ENCODE measurements at regions not wholly inside any gene's neighbourhood (a gene's known extent, or its start where the extent isn't known, plus 50 kb on each side); places are given as distances from the start of the nearest gene placed in this dataset.
"Not testable (repeated sequence)": the region's sequence is repeated elsewhere in the genome, so short reads cannot be mapped to it uniquely, and the experiment has no call there.

DNA sequence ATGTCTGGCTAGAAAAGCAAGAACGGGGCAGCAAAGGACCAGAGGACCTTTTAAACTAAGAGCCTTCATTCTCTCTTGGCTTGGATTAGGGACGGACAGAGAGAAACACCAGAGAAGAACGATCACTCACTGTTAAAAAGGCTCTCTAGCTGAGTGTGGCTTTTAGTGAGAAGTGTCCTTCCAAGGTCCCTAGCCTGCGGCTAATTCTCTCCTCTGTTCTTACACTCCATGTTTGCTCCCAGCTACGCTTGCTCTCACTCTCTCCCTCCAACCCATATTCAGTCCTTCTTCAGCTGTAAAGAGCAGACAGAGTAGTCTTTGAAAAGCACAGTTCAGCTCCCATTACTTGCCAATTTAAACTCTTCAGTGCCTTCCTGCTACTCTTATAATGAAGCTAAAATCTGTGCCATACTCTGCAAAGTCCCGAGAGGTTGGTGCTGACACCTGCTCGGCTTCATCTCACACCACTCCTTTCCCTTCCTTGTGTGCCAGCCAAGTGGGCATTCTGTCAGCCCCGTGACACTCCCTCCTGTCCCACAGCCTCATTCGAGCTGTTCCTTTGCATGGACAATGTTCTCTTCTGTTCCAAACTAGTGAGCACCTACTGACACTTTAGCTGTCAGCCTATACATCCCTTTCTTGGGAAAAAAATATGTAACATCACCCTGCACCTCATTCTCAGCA is 136.0 kb downstream of the ATP6V0E2 start:
- H3K36me3 ChIP-seq (ENCODE audit: insufficient read depth, low read length); H3K27ac ChIP-seq (ENCODE audit: low read depth, low read length, poor library complexity, severe bottlenecking); H3F3A ChIP-seq (ENCODE audit: insufficient read depth, low read length); H3K4me2 ChIP-seq (ENCODE audit: low read length); H3K4me1 ChIP-seq (ENCODE audit: insufficient read depth, low read length, severe bottlenecking); H3K27me3 ChIP-seq (ENCODE audit: insufficient read depth, low read length); H3K9me3 ChIP-seq (ENCODE audit: low read length); H3K4me3 ChIP-seq (ENCODE audit: low read depth, low read length, poor library complexity, severe bottlenecking); H2AFZ ChIP-seq (ENCODE audit: low read length); H3K9ac ChIP-seq (ENCODE audit: low read length); H3K79me2 ChIP-seq (ENCODE audit: insufficient read depth, low read length); H4K20me1 ChIP-seq (ENCODE audit: insufficient read depth, low read length); H3K9me2 ChIP-seq (ENCODE audit: low read depth, low read length): not testable (repeated sequence)

DNA sequence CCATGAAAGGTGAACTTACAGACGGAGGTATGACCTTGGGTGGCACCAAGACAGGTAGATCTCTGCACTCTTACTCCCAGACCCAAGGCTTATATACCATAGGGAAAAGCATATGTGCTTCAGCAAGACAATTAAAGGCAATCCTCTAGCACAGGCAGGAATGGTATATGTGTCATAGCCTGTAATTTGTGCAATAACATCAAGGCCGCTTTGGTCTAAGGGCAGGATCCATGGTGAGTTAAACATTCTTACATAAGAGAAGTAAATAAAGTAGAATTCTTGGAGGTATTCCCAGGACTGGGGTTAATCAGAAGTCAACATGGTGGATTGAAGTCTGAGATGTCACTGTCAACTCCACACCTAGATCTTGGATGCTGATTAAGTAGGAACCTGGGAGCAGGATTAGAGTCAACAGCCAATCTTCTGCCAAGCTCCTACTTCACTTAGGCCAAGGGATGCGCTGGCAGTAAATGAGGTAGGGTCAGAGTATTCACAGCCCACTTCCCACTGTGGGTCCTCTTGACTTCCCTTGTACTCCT is 143.0 kb downstream of the ATP6V0E2 start:
- H3K9ac ChIP-seq (ENCODE audit: low read length); H3K4me3 ChIP-seq (ENCODE audit: low read depth, low read length, poor library complexity, severe bottlenecking); H3K4me2 ChIP-seq (ENCODE audit: low read length); H3K79me2 ChIP-seq (ENCODE audit: insufficient read depth, low read length); H4K20me1 ChIP-seq (ENCODE audit: insufficient read depth, low read length); H3K9me2 ChIP-seq (ENCODE audit: low read depth, low read length); H2AFZ ChIP-seq (ENCODE audit: low read length); H3K27ac ChIP-seq (ENCODE audit: low read depth, low read length, poor library complexity, severe bottlenecking); H3K4me1 ChIP-seq (ENCODE audit: insufficient read depth, low read length, severe bottlenecking); H3K9me3 ChIP-seq (ENCODE audit: low read length); H3K27me3 ChIP-seq (ENCODE audit: insufficient read depth, low read length); H3F3A ChIP-seq (ENCODE audit: insufficient read depth, low read length); H3K36me3 ChIP-seq (ENCODE audit: insufficient read depth, low read length): not testable (repeated sequence)

GRCh38 chr7:150020210-150020609 is 146.4 kb downstream of the ATP6V0E2 start:
- not testable (repeated sequence) for H3K27ac ChIP-seq (ENCODE audit: low read depth, low read length, poor library complexity, severe bottlenecking); H3K9ac ChIP-seq (ENCODE audit: low read length); H3F3A ChIP-seq (ENCODE audit: insufficient read depth, low read length)

GRCh38 chr7:150024550-150025490 is 151.1 kb downstream of the ATP6V0E2 start:
- not testable (repeated sequence) for H4K20me1 ChIP-seq (ENCODE audit: insufficient read depth, low read length); H3K4me3 ChIP-seq (ENCODE audit: low read depth, low read length, poor library complexity, severe bottlenecking); H3K27ac ChIP-seq (ENCODE audit: low read depth, low read length, poor library complexity, severe bottlenecking); H3K9me2 ChIP-seq (ENCODE audit: low read depth, low read length); H3K4me2 ChIP-seq (ENCODE audit: low read length); H3K79me2 ChIP-seq (ENCODE audit: insufficient read depth, low read length); H2AFZ ChIP-seq (ENCODE audit: low read length); H3K4me1 ChIP-seq (ENCODE audit: insufficient read depth, low read length, severe bottlenecking); H3K9me3 ChIP-seq (ENCODE audit: low read length); H3K36me3 ChIP-seq (ENCODE audit: insufficient read depth, low read length); H3K9ac ChIP-seq (ENCODE audit: low read length); H3F3A ChIP-seq (ENCODE audit: insufficient read depth, low read length); H3K27me3 ChIP-seq (ENCODE audit: insufficient read depth, low read length)

More at GRCh38 chr7:150020210-150020609, 146.4 kb downstream of the ATP6V0E2 start:
- H3K4me1 ChIP-seq (ENCODE audit: insufficient read depth, low read length, severe bottlenecking); H2AFZ ChIP-seq (ENCODE audit: low read length); H3K4me3 ChIP-seq (ENCODE audit: low read depth, low read length, poor library complexity, severe bottlenecking); H3K4me2 ChIP-seq (ENCODE audit: low read length); H3K79me2 ChIP-seq (ENCODE audit: insufficient read depth, low read length); H3K9me2 ChIP-seq (ENCODE audit: low read depth, low read length); H3K9me3 ChIP-seq (ENCODE audit: low read length); H4K20me1 ChIP-seq (ENCODE audit: insufficient read depth, low read length); H3K36me3 ChIP-seq (ENCODE audit: insufficient read depth, low read length); H3K27me3 ChIP-seq (ENCODE audit: insufficient read depth, low read length): not testable (repeated sequence)

- H3K79me2 ChIP-seq (ENCODE audit: insufficient read depth, low read length); H3K36me3 ChIP-seq (ENCODE audit: insufficient read depth, low read length); H3K9me3 ChIP-seq (ENCODE audit: low read length); H3K4me2 ChIP-seq (ENCODE audit: low read length); H3K9me2 ChIP-seq (ENCODE audit: low read depth, low read length); H2AFZ ChIP-seq (ENCODE audit: low read length); H3K27me3 ChIP-seq (ENCODE audit: insufficient read depth, low read length); H3K9ac ChIP-seq (ENCODE audit: low read length); H3K27ac ChIP-seq (ENCODE audit: low read depth, low read length, poor library complexity, severe bottlenecking); H3K4me3 ChIP-seq (ENCODE audit: low read depth, low read length, poor library complexity, severe bottlenecking); H3K4me1 ChIP-seq (ENCODE audit: insufficient read depth, low read length, severe bottlenecking); H4K20me1 ChIP-seq (ENCODE audit: insufficient read depth, low read length); H3F3A ChIP-seq (ENCODE audit: insufficient read depth, low read length): not testable (repeated sequence)
Measured at GRCh38 chr7:150025802-150026201, 152.0 kb downstream of the ATP6V0E2 start.

GRCh38 chr7:150028344-150029012 is 154.7 kb downstream of the ATP6V0E2 start:
- not testable (repeated sequence) for H3K36me3 ChIP-seq (ENCODE audit: insufficient read depth, low read length); H3K4me3 ChIP-seq (ENCODE audit: low read depth, low read length, poor library complexity, severe bottlenecking); H3K9me3 ChIP-seq (ENCODE audit: low read length); H3K27ac ChIP-seq (ENCODE audit: low read depth, low read length, poor library complexity, severe bottlenecking); H3K9ac ChIP-seq (ENCODE audit: low read length); H3K9me2 ChIP-seq (ENCODE audit: low read depth, low read length); H3K4me1 ChIP-seq (ENCODE audit: insufficient read depth, low read length, severe bottlenecking); H4K20me1 ChIP-seq (ENCODE audit: insufficient read depth, low read length); H3K4me2 ChIP-seq (ENCODE audit: low read length); H3F3A ChIP-seq (ENCODE audit: insufficient read depth, low read length); H3K27me3 ChIP-seq (ENCODE audit: insufficient read depth, low read length); H3K79me2 ChIP-seq (ENCODE audit: insufficient read depth, low read length); H2AFZ ChIP-seq (ENCODE audit: low read length)

DNA sequence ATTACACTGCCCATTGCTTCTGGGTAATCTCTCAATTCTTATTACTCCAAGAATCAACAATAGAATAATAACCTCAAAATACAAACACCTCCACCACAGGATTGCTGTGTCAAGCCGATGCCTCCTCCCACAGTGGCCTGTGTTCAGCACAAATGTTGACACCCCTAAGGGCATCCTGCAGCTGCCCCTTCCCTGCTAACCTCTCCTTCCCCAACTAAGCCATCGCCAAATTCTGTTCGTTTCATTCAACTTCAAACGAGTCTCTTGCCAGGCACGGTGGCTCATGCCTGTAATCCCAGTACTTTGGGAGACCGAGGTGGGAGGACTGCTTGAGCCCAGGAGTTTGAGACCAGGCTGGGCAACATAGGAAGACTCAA is 155.2 kb downstream of the ATP6V0E2 start:
- not testable (repeated sequence) for H3K27me3 ChIP-seq (ENCODE audit: insufficient read depth, low read length); H2AFZ ChIP-seq (ENCODE audit: low read length); H3K4me1 ChIP-seq (ENCODE audit: insufficient read depth, low read length, severe bottlenecking); H3F3A ChIP-seq (ENCODE audit: insufficient read depth, low read length); H3K4me2 ChIP-seq (ENCODE audit: low read length); H4K20me1 ChIP-seq (ENCODE audit: insufficient read depth, low read length); H3K9ac ChIP-seq (ENCODE audit: low read length); H3K9me3 ChIP-seq (ENCODE audit: low read length); H3K36me3 ChIP-seq (ENCODE audit: insufficient read depth, low read length); H3K4me3 ChIP-seq (ENCODE audit: low read depth, low read length, poor library complexity, severe bottlenecking); H3K9me2 ChIP-seq (ENCODE audit: low read depth, low read length); H3K79me2 ChIP-seq (ENCODE audit: insufficient read depth, low read length); H3K27ac ChIP-seq (ENCODE audit: low read depth, low read length, poor library complexity, severe bottlenecking)
